GM11168 (cell line): ENCODE measurements at regions not wholly inside any gene's neighbourhood (a gene's known extent, or its start where the extent isn't known, plus 50 kb on each side); places are given as distances from the start of the nearest gene placed in this dataset.

Source experiments
- in situ Hi-C: fragments of 300-500 bp; cut with MboI; formaldehyde crosslinking; loops from one replicate; pipeline ENCODE4 v1.12.0; 2022; ENCODE audit warnings: low sequenced_read_pairs; ENCODE audit not compliant: unreplicated experiment

DNA sequence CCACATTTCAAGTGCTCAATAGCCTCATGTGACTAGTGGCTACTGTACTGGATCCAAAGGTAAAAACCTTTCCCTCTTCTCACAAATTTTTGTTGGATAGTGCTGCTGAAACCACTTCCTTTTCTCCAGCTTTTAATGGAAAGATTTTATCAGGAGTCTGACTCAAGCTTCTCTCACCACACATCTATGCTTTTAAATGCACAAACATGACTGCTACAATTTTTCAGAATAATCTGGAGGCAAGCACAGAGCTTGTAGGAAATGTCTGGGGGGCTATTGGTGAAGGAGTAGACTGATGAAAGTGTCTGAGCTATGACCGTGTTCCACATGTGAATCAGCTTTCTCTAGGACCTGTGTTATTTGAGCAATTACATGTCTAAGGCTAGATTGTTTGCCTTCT lies 101.1 kb upstream of the FAT3 start:
- in situ Hi-C loops, result no loop called here

DNA sequence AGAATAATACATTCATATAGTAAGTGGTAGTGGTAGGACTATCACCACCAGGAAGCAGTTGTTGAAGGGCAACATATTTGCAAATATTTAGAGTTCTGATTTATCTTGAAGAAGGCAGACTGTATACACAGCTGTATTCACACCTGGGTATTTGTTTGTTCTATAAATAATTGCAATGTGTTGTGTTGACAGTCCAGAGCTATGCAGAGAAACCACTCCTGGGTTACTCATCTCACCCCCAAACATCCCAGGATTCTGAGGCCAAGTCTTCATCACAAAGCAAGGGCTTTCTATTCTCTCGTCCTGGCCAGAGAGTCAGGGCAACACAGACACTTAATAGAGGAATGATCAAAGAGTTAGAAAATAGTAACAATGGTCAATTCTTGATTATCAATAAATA lies 102.1 kb upstream of the FAT3 start:
- in situ Hi-C loops, result no loop called here

DNA sequence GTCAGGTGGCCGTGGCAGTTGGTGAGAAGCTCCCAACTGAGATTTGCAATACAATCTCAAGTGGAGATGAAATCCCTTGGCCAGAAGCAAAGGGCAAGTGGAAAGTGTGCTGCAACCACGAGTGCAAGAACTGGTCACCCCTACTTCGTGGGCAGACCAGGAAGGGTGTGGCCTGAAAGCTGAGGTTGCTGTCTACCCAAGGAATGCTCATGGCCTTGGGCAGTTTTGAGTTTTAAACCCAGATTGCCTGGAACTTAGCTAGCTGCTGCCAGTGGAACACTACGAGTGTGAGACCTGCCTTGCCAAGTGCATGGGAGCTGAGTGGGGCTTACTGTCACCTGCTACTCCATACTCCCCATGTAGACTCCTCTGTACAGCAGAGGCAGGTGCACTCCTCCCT lies 113.3 kb upstream of the FAT3 start:
- in situ Hi-C loops, result no loop called here

DNA sequence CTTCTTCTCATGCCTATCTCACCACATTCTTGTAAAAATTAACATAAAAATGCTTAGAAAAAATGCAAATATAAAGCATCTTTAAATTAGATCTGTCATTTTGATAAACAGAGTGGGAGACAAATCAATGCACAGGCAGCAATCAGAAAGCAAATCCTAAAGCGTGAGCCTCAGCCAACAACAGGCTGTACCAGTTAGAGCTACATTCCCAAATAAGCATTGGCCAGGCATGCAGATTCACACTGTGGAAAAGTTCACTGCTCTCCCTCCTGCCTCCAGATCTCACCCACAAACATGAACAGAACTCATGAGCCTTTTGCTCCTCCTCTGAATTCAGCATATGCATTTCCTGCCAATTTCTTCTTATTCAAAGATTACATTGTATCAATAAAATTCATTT lies 115.2 kb upstream of the FAT3 start:
- in situ Hi-C loops, result no loop called here

DNA sequence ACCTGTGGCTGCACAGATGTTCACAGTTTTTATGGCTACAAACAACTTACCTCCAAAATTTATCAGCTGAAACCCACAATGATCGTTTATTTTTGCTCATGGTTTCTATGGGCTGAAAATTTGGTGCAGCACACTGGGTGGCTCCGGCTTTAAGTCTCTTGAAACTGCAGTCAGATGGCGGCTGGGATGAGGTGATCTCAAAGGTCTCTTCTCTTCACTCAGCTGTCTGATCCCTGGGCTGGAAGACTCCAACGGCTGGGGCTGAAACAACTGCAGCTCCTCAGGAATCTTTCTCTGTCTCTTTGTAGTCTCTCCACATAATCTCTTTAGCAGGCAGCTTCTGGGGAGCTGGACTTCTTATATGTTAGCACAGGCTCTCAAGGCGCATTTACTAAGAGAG lies 117.3 kb upstream of the FAT3 start:
- in situ Hi-C loops, result no loop called here

DNA sequence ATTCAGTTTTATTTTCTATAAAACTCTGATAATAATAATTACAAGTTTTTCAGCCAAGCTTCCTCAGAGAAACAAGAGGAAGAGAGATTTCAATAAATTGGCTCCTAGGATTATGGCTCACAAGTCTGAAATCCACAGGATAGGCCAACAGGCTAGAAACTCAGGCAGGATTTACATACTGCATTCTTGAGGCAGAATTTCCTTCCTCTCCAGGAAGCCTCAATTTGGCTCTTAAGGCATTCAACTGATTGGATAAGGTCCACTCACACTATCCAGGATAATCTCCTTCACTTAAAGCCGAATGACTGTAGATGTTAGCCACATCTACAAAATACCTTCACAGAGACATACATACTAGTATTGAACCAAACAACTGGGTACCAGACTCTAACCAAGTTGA lies 120.3 kb upstream of the FAT3 start:
- in situ Hi-C loops, result no loop called here

DNA sequence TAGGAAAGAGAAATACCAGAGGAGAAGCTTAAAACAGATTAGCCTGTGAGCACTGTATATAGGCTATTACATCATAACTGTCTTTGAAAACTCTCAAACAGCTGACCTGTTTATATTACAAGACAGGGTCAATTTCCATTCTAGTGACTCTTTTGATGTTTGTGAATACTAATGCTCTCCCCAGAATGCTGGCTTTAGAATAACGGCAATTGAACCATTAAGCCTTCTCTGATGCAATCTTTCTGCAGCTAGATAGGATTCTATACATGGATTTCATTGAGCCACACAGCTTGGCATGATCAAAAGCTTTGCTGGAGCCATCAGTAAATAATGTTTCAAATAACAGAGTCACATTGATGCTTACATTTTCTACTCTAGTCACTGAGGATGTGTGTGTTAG lies 122.7 kb upstream of the FAT3 start:
- in situ Hi-C loops, result no loop called here

DNA sequence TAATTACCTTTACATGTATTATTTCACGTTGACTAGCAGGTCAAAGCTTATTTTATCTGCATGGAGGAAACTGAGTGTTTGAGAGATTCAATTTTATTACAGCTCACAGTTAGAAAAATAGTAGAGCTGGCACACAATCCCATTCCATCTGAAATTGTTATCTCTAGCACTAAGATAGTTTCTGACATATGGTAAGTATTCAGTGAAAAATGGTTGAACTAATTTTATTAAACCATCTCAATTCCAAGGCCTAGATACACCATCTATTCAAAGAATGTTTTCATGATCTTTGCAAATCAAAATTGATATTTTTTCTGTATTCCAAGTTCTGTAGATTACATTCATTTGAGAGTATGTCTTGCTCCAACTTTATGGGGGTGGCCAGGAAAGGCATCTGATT lies 125.4 kb upstream of the FAT3 start:
- in situ Hi-C loops, result no loop called here

DNA sequence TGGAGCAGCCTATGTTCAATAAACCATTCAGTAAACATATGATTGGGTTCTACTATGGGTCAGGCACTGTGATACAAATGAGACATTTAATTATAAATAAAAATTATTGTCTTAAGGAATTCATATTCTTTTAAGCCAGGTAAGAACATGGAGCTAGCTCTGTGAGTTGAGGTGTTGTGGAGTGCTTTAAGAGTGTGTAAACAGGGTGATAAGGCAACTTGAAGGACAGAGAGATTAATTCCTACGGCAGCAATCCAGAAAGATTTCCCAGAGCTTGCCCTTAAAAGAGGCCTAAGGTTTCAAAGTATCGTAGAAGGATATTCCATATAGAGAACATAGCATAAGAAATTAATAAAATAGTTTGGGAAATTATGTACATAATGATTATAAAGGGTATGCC lies 126.4 kb upstream of the FAT3 start:
- in situ Hi-C loops, result no loop called here

DNA sequence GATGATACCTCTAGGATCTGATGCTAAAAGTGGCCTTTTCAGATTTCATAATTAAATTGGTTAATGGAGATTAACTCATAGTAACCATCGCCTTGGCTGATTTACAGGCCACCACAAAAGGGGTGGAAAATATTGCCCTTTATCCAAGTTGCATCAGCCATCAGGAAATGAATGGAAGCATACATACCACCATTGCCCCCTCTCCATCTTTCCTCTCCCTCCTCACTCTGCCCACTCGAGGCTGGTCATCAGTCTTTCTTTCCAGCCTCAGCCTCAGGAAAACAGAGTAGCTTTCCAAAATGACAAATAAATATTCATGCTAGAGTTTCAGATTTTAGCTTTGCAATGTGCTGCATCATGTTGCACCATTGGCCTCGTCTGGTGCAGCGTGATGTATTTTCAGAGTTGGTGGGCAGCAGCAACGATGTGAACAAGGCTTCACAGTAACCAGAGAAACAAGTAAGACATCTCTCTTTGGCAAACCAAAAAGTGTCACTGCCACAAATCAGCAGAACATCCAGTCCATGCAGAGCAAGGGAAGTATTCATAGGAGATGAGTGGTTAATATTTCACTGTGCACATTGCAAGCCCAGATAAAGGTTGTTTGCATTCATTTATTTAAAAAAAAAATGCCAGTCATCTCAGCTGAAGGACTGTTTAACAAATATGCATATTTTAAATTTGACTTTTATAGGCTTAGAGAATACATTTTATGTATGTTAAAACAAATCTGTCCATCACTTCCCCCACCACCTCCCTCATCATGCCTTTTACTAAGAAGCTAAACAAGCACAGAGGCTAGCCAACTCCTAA lies 136.7 kb upstream of the FAT3 start:
- in situ Hi-C loops, result no loop called here

DNA sequence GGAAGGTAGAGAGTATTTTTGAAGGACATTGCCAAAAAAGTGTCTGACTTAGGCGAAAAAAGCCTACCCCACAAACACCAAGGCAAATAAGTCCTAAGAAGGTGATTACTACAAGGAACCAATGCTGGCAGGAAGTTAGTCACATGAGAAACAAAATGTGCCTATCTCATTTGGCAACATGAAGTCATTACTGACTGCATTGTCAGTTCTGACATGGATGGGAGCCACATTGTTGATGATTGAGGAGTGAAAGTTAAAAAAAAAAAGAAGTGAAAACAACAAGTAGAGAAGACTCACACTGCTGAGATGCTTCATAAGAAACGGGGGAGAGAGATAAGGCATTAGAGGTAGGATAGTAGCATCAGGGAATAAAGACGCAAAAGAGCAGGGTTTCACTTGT lies 141.5 kb upstream of the FAT3 start:
- in situ Hi-C loops, result no loop called here

DNA sequence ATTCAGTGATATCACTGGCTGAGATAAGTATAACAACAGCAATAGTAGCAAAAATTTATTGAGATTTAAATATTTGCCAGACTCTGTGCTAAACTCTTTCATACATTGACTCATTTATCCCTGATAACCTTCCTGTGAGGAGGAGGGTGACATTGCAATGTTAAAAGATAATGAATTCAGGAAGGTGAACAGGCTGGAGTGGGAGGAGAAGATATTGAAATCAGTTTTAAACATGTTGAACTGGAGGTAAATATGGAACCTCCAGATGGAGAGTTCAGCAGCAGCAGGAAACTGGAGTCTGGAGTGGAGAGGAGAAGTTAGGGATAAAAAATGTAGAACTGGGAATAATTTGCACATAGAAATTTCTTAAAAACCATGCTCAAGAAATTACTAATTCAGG lies 142.0 kb upstream of the FAT3 start:
- in situ Hi-C loops, result no loop called here

DNA sequence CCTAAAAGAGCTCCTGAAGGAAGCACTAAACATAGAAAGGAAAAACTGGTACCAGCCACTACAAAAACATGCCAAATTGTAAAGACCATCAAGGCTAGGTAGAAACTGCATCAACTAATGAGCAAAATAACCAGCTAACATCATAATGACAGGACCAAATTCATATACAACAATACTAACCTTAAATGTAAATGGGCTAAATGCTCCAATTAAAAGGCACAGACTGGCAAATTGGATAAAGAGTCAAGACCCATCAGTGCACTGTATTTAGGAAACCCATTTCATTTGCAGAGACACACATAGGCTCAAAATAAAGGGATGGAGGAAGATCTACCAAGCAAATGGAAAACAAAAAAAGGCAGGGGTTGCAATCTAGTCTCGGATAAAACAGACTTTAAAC lies 150.1 kb upstream of the FAT3 start:
- in situ Hi-C loops, result loop anchor here (10.0 kb wide), 1 partner anchor 1390 kb away; no protein-coding TSS in a partner anchor

DNA sequence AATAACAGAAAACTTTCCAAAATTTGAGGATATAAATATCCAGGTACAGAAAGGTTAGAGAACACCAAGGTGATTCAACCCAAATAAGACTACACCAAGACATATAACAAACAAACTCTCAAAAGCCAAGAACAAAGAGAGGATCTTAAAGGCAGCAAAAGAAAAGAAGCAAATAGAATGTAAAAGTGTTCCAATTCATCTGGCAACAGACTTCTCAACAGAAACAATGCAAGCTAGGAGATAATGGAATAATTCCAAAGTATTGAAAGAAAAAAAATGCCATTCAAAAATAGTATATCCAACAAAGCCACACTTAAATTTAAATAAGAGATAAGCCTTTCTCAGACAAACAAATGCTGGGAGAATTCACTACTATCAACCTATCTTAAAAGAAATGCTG lies 153.0 kb upstream of the FAT3 start:
- in situ Hi-C loops, result loop anchor here (10.0 kb wide), 1 partner anchor 1387 kb away; no protein-coding TSS in a partner anchor

DNA sequence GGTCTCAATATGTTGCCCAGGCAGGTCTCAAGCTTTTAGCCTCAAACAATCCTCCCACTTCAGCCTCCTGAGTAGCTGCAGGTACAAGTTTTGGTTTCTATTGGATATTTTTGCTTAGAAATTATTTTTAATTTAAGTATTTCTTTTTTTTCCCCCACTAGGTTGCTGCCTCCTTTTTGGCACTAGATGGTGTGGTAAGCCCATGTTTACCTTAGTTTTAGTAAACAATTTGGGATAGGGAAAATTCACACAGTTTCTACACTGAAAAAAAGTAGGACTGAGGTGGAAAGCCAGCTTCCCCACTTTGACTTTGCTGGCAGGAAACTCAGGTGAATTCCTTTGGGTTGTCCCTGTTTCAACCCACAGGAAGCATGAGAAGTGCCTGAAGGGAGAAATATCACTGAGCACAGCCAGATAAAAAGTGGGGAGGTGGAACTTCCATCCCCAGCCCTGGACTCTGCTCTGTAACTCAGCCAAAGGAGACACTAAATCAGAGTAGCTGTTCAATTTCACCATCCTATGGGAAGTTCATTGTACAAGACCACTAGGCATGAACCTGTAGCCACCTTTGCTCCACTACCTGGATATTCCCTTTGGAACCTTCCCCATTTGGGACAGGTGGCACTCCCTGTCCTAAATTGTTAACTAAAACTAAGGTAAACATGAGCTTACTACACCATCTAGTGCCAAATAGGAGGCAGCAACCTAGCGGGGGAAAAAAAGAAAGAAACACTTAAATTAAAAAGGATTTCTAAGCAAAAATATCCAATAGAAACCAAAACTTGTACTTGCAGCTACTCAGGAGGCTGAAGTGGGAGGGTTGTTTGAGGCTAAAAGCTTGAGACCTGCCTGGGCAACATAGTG lies 154.4 kb upstream of the FAT3 start:
- in situ Hi-C loops, result loop anchor here (10.0 kb wide), 1 partner anchor 1385 kb away; no protein-coding TSS in a partner anchor

DNA sequence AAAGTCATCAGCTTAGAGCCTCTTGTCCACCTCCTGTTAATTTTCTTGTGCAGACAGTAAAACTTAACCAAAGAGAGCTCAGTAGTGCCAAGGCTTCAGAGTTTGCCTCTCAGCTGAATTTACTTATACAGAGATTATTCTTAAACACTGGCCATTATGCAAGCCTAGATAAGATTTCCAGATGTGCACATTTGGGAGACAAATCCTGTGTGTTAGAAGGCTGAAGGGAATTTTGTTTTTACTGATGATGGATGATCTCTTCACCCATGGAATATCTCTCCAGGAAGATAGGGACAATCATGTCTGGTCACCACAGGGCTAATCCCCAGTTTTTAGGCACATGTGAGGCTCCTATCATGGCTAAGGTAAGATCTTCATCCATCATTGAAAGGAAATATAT lies 157.6 kb upstream of the FAT3 start:
- in situ Hi-C loops, result no loop called here

DNA sequence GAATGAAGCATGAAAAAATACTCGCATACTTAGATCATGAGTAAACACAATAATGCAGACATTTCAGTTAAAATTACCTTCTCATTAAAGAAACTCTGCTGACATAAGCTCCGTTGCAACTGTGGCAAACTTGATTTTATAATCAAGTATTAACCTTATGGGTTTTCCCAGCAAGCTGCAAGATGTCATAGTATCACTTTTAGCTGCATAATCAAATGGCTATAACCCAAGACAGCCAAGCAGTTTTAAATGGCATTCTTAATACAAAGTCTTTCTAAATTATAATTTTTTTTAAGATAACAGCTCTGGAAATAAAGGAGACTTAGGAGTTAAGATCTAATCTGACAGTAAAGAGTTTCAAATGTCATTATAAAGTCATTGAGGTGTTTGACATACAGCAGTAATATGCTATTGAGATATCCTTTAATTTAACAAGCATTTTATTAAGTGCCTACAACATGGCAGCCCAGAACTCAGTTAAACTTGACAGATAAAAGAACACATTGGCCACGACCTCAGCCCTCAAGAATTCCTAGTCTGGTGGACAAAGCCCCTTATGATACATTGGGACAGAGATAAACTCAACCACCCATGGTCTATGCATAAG lies 163.1 kb upstream of the FAT3 start:
- in situ Hi-C loops, result no loop called here

DNA sequence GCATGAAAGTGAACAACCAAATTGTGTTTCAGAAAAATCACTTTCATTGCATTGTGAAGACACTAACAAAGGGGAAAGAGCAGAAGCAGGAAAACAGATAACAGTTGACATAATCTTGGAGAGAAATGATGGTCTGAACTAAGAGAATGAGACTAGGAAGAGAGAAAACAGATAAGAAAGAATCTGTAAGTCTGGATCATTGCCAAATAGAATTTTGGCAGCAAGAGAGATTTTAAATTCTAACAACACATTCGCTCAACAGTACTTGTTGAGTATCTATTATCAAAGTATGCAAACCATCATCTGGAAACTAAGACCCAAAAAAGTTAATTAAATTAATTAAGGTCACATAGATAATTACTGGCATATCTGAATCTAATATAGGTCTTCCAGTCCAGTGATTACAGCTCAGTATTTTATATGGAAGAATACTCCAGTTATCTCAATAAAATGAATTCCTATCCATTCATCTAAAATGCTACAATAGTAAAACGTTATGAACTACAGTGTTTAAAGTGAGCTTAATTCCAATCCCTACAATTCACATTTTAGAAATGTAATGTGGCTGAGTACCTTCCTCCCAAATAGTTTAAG lies 166.7 kb upstream of the FAT3 start:
- in situ Hi-C loops, result no loop called here

DNA sequence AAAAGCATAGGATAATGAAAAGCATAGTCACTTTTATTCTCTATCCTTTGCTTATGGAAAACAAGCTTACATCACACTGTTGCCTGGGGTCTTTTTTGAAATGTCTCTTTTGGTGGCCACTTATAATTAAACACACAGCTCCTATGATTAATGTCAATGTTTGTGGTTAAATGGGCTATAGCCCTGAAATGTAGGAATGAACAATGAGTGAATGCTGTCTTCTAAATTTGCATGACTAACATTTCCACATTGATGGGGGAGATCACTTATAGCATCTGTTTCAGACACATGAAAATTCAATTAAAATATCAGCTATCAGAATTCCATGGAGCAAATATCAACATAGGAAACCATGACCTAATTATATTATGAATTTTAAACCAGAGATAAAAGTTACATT lies 171.4 kb upstream of the FAT3 start:
- in situ Hi-C loops, result no loop called here

DNA sequence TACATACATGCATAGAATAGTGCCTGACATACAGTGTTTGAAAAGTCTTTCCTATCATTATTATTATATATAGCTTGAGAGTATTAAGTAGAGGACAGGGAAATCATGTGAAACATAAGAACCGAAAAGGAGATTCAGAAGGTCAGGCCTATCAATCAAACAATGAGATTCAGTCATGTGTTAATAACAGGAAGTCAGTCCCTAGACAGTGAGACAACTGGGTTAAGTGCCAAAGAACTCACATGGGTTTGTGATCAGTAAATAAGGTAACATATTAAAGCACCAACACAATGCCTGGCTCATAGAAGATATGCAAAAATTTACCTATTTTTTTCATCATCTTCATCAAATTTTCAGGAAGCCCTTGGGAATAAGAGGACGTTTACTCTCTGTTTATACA lies 174.3 kb upstream of the FAT3 start:
- in situ Hi-C loops, result no loop called here

DNA sequence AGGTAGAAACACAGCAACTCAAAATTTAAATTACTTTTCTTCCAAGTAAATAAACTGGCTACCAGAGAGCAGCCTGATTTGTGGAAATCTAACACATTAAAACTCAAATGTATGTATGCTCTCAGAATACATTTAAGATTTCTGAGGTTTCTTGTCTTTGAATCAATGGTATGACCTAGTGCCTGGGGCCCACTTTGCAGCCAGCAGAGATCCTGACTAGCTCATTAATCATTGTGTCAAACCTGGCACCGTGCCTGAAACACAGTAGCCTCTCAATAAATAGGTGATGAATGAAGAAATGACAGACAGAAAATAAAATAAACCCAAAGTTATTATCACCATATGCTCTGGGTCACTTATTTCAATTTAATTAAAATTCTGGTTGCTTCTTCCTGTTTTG lies 176.2 kb upstream of the FAT3 start:
- in situ Hi-C loops, result no loop called here
